ENCODE measurements at regions not wholly inside any gene's neighbourhood (a gene's known extent, or its start where the extent isn't known, plus 50 kb on each side); places are given as distances from the start of the nearest gene placed in this dataset.

DNA sequence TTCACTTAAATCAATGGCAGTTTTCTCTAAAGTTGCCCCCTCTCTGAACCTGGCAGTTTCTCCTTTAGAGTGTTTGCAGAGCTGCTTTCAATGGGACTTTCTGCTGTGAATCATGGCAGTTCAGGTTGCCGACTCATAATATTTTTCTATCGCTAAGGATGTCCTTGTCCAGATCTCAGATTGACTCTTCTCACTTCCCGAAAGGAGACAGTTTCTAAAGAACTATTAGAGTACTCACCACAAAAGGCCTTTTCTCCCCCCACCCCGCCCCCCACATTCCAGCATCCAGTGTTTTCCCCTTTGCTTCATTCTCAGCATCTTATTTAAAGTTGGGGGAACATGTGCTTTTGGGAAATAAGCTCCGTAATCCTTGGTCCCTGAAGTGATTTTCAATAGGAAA, 443.5 kb upstream of the KLF4 start:
- dilution Hi-C loops (cut with MboI; ENCODE audit: extremely low pct_ligation_motif_present, low sequenced_read_pairs) = no loop called here
- Histone ChIP-seq H3K79me2 (ENCODE audit: control insufficient read depth, insufficient read depth, low read length) (no peaks in the 10 kb centered on the region), H3K4me3 (replicated peaks in 1 of 3; ENCODE audit: insufficient read depth in 1 of 3, low read depth in 1 of 3, low read length in 3 of 3) (no peak overlapping the region), H3K4me1 (ENCODE audit: control insufficient read depth, extremely low read depth, insufficient read depth, low read length) (no peaks in the 10 kb centered on the region), H3K36me3 (ENCODE audit: control insufficient read depth in 2 of 2, extremely low read depth in 1 of 2, insufficient read depth in 2 of 2, low read length in 2 of 2) (no peaks in the 10 kb centered on the region), H3K4me2 (ENCODE audit: insufficient read depth, low read length) (no peak overlapping the region), H3K9ac (replicated peaks; ENCODE audit: extremely low read depth, insufficient read depth, low read length) (no peak overlapping the region), H3K27me3 (ENCODE audit: control insufficient read depth in 2 of 2, insufficient read depth in 2 of 2, low read length in 2 of 2) (no peaks in the 10 kb centered on the region), H4K20me1 (replicated peaks; ENCODE audit: control insufficient read depth, extremely low read depth, insufficient read depth, low read length) (no peaks in the 10 kb centered on the region), H3K9me3 (replicated peaks; ENCODE audit: control insufficient read depth, insufficient read depth, low read length) (no peaks in the 10 kb centered on the region), H3K9me1 (replicated peaks; ENCODE audit: control insufficient read depth, extremely low read depth, insufficient read depth, low read length) (no peaks in the 10 kb centered on the region), H3K27ac (ENCODE audit: insufficient read depth, low read depth, low read length) (no peak overlapping the region), H2AFZ (ENCODE audit: low read depth, low read length) (no peak overlapping the region)
- FAIRE-seq (no peak), DNase-seq (ENCODE audit: low read depth, low spot score) (no peak)
- ChIA-PET POLR2A (no interaction called here), CTCF (interaction anchor here (0.8 kb wide), 1 partner anchor 449 kb away, joined by 3 read pairs; no protein-coding TSS in a partner anchor)
- TF ChIP-seq, protein P1, sequence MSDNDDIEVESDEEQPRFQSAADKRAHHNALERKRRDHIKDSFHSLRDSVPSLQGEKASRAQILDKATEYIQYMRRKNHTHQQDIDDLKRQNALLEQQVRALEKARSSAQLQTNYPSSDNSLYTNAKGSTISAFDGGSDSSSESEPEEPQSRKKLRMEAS (IDR thresholded peaks at IDR 0.05; ENCODE audit: insufficient read depth, insufficient read length) = no peak
- TF ChIP-seq JUN (IDR thresholded peaks at IDR 0.05; ENCODE audit: borderline replicate concordance, insufficient read depth, insufficient read length, low read depth) (no peak), EZH2 (IDR thresholded peaks at IDR 0.05; ENCODE audit: borderline replicate concordance, low read depth, low read length, severe bottlenecking) (no peak), FOS (IDR thresholded peaks at IDR 0.05; ENCODE audit: borderline replicate concordance, insufficient read depth, low read length) (no peak), GATA2 (IDR thresholded peaks at IDR 0.05; ENCODE audit: insufficient read depth, insufficient read length, low read depth, low read length) (no peak)
- intact Hi-C loops (cut with micrococcal nuclease) = no loop called here
- BruUV-seq (replicated peaks) = no TSS peak

DNA sequence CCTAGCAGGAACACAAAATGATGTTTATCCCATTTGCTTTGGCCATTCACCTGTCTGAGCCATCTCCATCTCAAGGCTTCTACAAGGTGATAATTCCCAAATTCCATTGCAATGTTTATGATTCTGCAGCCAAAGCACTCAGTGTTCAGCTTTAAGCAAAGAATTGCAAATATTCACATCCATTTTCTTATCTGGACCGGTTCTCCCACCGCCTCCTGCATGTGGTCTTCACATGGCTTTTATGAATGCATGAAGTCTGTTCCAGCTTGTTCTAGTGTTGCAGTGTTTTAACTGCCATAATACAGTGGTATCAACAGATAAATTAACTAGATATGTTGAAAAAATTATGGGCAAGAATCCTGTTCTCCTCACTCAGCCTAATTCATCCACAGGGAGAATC, 443.0 kb upstream of the KLF4 start:
- ChIA-PET CTCF (interaction anchor here (0.6 kb wide), 1 partner anchor 13 kb away, joined by 3 read pairs; no protein-coding TSS in a partner anchor), POLR2A (no interaction called here)
- intact Hi-C loops (cut with micrococcal nuclease) = no loop called here
- BruUV-seq (replicated peaks) = no TSS peak
- Histone ChIP-seq H3K4me2 (ENCODE audit: insufficient read depth, low read length) (no peak overlapping the region), H3K27me3 (ENCODE audit: control insufficient read depth in 2 of 2, insufficient read depth in 2 of 2, low read length in 2 of 2) (no peaks in the 10 kb centered on the region), H3K79me2 (ENCODE audit: control insufficient read depth, insufficient read depth, low read length) (no peaks in the 10 kb centered on the region), H3K9ac (replicated peaks; ENCODE audit: extremely low read depth, insufficient read depth, low read length) (no peak overlapping the region), H3K27ac (ENCODE audit: insufficient read depth, low read depth, low read length) (no peak overlapping the region), H3K9me1 (replicated peaks; ENCODE audit: control insufficient read depth, extremely low read depth, insufficient read depth, low read length) (no peaks in the 10 kb centered on the region), H2AFZ (ENCODE audit: low read depth, low read length) (no peak overlapping the region), H4K20me1 (replicated peaks; ENCODE audit: control insufficient read depth, extremely low read depth, insufficient read depth, low read length) (no peaks in the 10 kb centered on the region), H3K9me3 (replicated peaks; ENCODE audit: control insufficient read depth, insufficient read depth, low read length) (no peaks in the 10 kb centered on the region), H3K4me3 (replicated peaks in 1 of 3; ENCODE audit: insufficient read depth in 1 of 3, low read depth in 1 of 3, low read length in 3 of 3) (no peak overlapping the region), H3K4me1 (ENCODE audit: control insufficient read depth, extremely low read depth, insufficient read depth, low read length) (no peaks in the 10 kb centered on the region), H3K36me3 (ENCODE audit: control insufficient read depth in 2 of 2, extremely low read depth in 1 of 2, insufficient read depth in 2 of 2, low read length in 2 of 2) (no peaks in the 10 kb centered on the region)
- dilution Hi-C loops (cut with MboI; ENCODE audit: extremely low pct_ligation_motif_present, low sequenced_read_pairs) = no loop called here
- no peak for TF ChIP-seq EZH2 (IDR thresholded peaks at IDR 0.05; ENCODE audit: borderline replicate concordance, low read depth, low read length, severe bottlenecking)
- TF ChIP-seq, protein P1 (IDR thresholded peaks at IDR 0.05; ENCODE audit: insufficient read depth, insufficient read length) = no peak
- TF ChIP-seq GATA2 (IDR thresholded peaks at IDR 0.05; ENCODE audit: insufficient read depth, insufficient read length, low read depth, low read length) = no peak
- no peak for TF ChIP-seq FOS (IDR thresholded peaks at IDR 0.05; ENCODE audit: borderline replicate concordance, insufficient read depth, low read length)
- TF ChIP-seq, protein P2, sequence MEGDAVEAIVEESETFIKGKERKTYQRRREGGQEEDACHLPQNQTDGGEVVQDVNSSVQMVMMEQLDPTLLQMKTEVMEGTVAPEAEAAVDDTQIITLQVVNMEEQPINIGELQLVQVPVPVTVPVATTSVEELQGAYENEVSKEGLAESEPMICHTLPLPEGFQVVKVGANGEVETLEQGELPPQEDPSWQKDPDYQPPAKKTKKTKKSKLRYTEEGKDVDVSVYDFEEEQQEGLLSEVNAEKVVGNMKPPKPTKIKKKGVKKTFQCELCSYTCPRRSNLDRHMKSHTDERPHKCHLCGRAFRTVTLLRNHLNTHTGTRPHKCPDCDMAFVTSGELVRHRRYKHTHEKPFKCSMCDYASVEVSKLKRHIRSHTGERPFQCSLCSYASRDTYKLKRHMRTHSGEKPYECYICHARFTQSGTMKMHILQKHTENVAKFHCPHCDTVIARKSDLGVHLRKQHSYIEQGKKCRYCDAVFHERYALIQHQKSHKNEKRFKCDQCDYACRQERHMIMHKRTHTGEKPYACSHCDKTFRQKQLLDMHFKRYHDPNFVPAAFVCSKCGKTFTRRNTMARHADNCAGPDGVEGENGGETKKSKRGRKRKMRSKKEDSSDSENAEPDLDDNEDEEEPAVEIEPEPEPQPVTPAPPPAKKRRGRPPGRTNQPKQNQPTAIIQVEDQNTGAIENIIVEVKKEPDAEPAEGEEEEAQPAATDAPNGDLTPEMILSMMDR (IDR thresholded peaks at IDR 0.05; ENCODE audit: extremely low read depth in 1 of 2, insufficient read depth in 1 of 2, low read depth in 1 of 2, low read length in 2 of 2) = no peak
- no peak for TF ChIP-seq POLR2AphosphoS5 (IDR thresholded peaks at IDR 0.05; ENCODE audit: insufficient read depth, low read depth, low read length)
- TF ChIP-seq JUN (IDR thresholded peaks at IDR 0.05; ENCODE audit: borderline replicate concordance, insufficient read depth, insufficient read length, low read depth) = no peak
- TF ChIP-seq MYC (IDR thresholded peaks at IDR 0.05; ENCODE audit: low read depth, low read length) = no peak
- TF ChIP-seq POLR2A (IDR thresholded peaks at IDR 0.05; ENCODE audit: low read depth, low read length) = no peak
- FAIRE-seq (no peak), DNase-seq (ENCODE audit: low read depth, low spot score) (no peak)

Data from endothelial cell of umbilical vein (primary cell).